ENCODE measurements at regions not wholly inside any gene's neighbourhood (a gene's known extent, or its start where the extent isn't known, plus 50 kb on each side); places are given as distances from the start of the nearest gene placed in this dataset.

- Mint-ChIP-seq H3K27ac (ENCODE audit: low read depth, unreplicated experiment) (peak overlapping the region; percentile 82), H3K4me1 (ENCODE audit: insufficient read depth, unreplicated experiment) (peaks cover 28% of the 10 kb centered on the region), H3K36me3 (ENCODE audit: insufficient read depth, unreplicated experiment) (no peaks in the 10 kb centered on the region), H3K4me3 (ENCODE audit: unreplicated experiment) (no peak overlapping the region), H3K9me3 (ENCODE audit: unreplicated experiment) (no peaks in the 10 kb centered on the region), H3K27me3 (ENCODE audit: insufficient read depth, unreplicated experiment) (peaks cover 8% of the 10 kb centered on the region)
- no TSS peak for BruUV-seq (replicated peaks)
- no peak for DNase-seq (ENCODE audit: unreplicated experiment)
- no peak for TF ChIP-seq CTCF (IDR thresholded peaks at IDR 0.05; ENCODE audit: unreplicated experiment)
- intact Hi-C loops (cut with micrococcal nuclease): no loop called here
- CTCF ChIA-PET: interaction anchor here (0.5 to 1.6 kb wide), 2 partner anchors 74 to 133 kb away, joined by 4 to 7 read pairs; no protein-coding TSS in a partner anchor
- POLR2A ChIA-PET: interaction anchor here (1.0 to 1.9 kb wide), 5 partner anchors 9 to 112 kb away, joined by 3 to 32 read pairs (median 4); no protein-coding TSS in a partner anchor
Observed at GRCh38 chr2:19787134-19787533, 114.6 kb downstream of the TTC32 start.

GRCh38 chr2:19786408-19787058, 115.2 kb downstream of the TTC32 start:
- H3K27ac Mint-ChIP-seq (ENCODE audit: low read depth, unreplicated experiment): peak overlapping the region; percentile 82

GRCh38 chr2:19785867-19786266, 115.9 kb downstream of the TTC32 start:
- H3K4me3 Mint-ChIP-seq (ENCODE audit: unreplicated experiment): no peak overlapping the region
- DNase-seq (ENCODE audit: unreplicated experiment): no peak
- H3K36me3 Mint-ChIP-seq (ENCODE audit: insufficient read depth, unreplicated experiment): no peaks in the 10 kb centered on the region
- ChIA-PET POLR2A (interaction anchor here (0.5 to 1.9 kb wide), 7 partner anchors 10 to 203 kb away, joined by 3 to 32 read pairs (median 4); no protein-coding TSS in a partner anchor), CTCF (interaction anchor here (0.6 to 1.6 kb wide), 6 partner anchors 10 to 540 kb away, joined by 3 to 7 read pairs (median 3); no protein-coding TSS in a partner anchor)
- H3K9me3 Mint-ChIP-seq (ENCODE audit: unreplicated experiment): no peaks in the 10 kb centered on the region
- intact Hi-C loops (cut with micrococcal nuclease): no loop called here
- TF ChIP-seq CTCF (IDR thresholded peaks at IDR 0.05; ENCODE audit: unreplicated experiment): no peak
- peaks cover 28% of the 10 kb centered on the region for H3K4me1 Mint-ChIP-seq (ENCODE audit: insufficient read depth, unreplicated experiment)
- H3K27ac Mint-ChIP-seq (ENCODE audit: low read depth, unreplicated experiment): peak overlapping the region; percentile 82
- H3K27me3 Mint-ChIP-seq (ENCODE audit: insufficient read depth, unreplicated experiment): no peaks in the 10 kb centered on the region
- no TSS peak for BruUV-seq (replicated peaks)

More at GRCh38 chr2:19786408-19787058, 115.2 kb downstream of the TTC32 start:
- peak; percentile 74 for DNase-seq (ENCODE audit: unreplicated experiment)
- Mint-ChIP-seq H3K36me3 (ENCODE audit: insufficient read depth, unreplicated experiment) (no peaks in the 10 kb centered on the region), H3K27me3 (ENCODE audit: insufficient read depth, unreplicated experiment) (peaks cover 2% of the 10 kb centered on the region), H3K4me1 (ENCODE audit: insufficient read depth, unreplicated experiment) (peaks cover 28% of the 10 kb centered on the region), H3K9me3 (ENCODE audit: unreplicated experiment) (no peaks in the 10 kb centered on the region), H3K4me3 (ENCODE audit: unreplicated experiment) (no peak overlapping the region)
- CTCF ChIA-PET: interaction anchor here (0.5 to 1.6 kb wide), 7 partner anchors 10 to 540 kb away, joined by 3 to 7 read pairs (median 3); no protein-coding TSS in a partner anchor
- BruUV-seq (replicated peaks): no TSS peak
- TF ChIP-seq CTCF (IDR thresholded peaks at IDR 0.05; ENCODE audit: unreplicated experiment): no peak
- POLR2A ChIA-PET: interaction anchor here (0.7 to 1.9 kb wide), 9 partner anchors 10 to 797 kb away, joined by 3 to 32 read pairs (median 4); no protein-coding TSS in a partner anchor
- intact Hi-C loops (cut with micrococcal nuclease): no loop called here

DNA sequence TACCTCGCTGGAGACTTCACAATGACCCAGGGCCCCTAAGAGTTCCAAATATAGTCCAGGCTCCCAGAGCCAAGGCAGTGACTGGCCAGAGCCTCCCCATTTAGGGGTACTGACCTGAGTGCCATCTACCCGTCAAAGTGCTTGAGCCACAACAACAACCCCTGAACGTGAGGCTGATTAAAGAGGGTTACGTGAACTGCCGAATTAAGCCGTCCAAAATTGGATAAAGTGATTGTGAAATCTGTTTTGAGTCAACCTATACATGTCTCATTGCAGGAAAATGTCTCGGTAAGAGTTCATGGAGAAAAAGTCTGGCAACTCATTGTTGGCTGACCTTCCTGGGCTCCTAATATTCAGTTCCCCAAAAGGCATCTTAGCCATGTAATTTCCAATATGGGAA, 116.3 kb downstream of the TTC32 start:
- H3K4me1 Mint-ChIP-seq (ENCODE audit: insufficient read depth, unreplicated experiment): peaks cover 28% of the 10 kb centered on the region
- intact Hi-C loops (cut with micrococcal nuclease): no loop called here
- no TSS peak for BruUV-seq (replicated peaks)
- no peak overlapping the region for H3K4me3 Mint-ChIP-seq (ENCODE audit: unreplicated experiment)
- ChIA-PET POLR2A (interaction anchor here (0.5 to 1.9 kb wide), 4 partner anchors 11 to 204 kb away, joined by 3 to 32 read pairs (median 5); no protein-coding TSS in a partner anchor), CTCF (interaction anchor here (1.0 to 1.6 kb wide), 3 partner anchors 11 to 416 kb away, joined by 3 to 7 read pairs (median 3); no protein-coding TSS in a partner anchor)
- no peak for TF ChIP-seq CTCF (IDR thresholded peaks at IDR 0.05; ENCODE audit: unreplicated experiment)
- no peaks in the 10 kb centered on the region for H3K27me3 Mint-ChIP-seq (ENCODE audit: insufficient read depth, unreplicated experiment)
- DNase-seq (ENCODE audit: unreplicated experiment): peak; percentile 86
- H3K27ac Mint-ChIP-seq (ENCODE audit: low read depth, unreplicated experiment): peak overlapping the region; percentile 82
- H3K9me3 Mint-ChIP-seq (ENCODE audit: unreplicated experiment): no peaks in the 10 kb centered on the region
- no peaks in the 10 kb centered on the region for H3K36me3 Mint-ChIP-seq (ENCODE audit: insufficient read depth, unreplicated experiment)
